ENCODE measurements at regions not wholly inside any gene's neighbourhood (a gene's known extent, or its start where the extent isn't known, plus 50 kb on each side); places are given as distances from the start of the nearest gene placed in this dataset.
"Not testable (repeated sequence)": the region's sequence is repeated elsewhere in the genome, so short reads cannot be mapped to it uniquely, and the experiment has no call there.

DNA sequence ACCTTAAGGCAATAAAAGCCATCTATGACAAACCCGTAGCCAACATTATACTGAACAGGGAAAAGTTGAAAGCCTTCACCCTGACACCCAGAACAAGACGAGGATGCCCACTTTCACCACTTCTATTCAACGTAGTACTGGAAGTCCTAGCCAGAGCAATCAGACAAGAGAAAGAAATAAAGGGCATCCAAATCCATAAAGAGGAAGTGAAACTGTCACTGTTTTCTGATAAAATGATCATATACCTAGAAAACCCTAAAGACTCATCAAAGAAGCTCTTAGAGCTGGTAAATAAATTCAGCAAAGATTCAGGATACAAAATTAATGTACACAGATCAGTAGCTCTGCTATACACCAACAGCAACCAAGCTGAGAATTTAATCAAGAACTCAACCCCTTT lies 1561.9 kb upstream of the CELF4 start:
- not testable (repeated sequence) for TF ChIP-seq CTCF (IDR thresholded peaks at IDR 0.05; ENCODE audit: low read depth, low read length, missing input control); TAF1 (conservative IDR thresholded peaks at IDR 0.05); FOXA2 (IDR thresholded peaks at IDR 0.05); FOXA1 (IDR thresholded peaks at IDR 0.05); NR2F2 (IDR thresholded peaks at IDR 0.05); GABPA (IDR thresholded peaks at IDR 0.05 in 1 of 2, conservative IDR thresholded peaks at IDR 0.05 in 1 of 2); RAD21 (IDR thresholded peaks at IDR 0.05); HNF4G (IDR thresholded peaks at IDR 0.05); YY1 (IDR thresholded peaks at IDR 0.05)

Data from liver (tissue), 3 donors.